ENCODE measurements at regions not wholly inside any gene's neighbourhood (a gene's known extent, or its start where the extent isn't known, plus 50 kb on each side); places are given as distances from the start of the nearest gene placed in this dataset.

- H3K23ac ChIP-seq (ENCODE audit: low read length): no peak overlapping the region
- H2BK15ac ChIP-seq (replicated peaks; ENCODE audit: low read depth): no peak overlapping the region
- no peaks in the 10 kb centered on the region for H3K79me2 ChIP-seq (ENCODE audit: control insufficient read depth, insufficient read depth, low read length)
- no peak overlapping the region for H2BK120ac ChIP-seq (ENCODE audit: low read depth, low read length)
- H3K56ac ChIP-seq (ENCODE audit: low read length): no peak overlapping the region
- H3K4me1 ChIP-seq (ENCODE audit: control insufficient read depth, low read depth, low read length): no peaks in the 10 kb centered on the region
- H4K8ac ChIP-seq (ENCODE audit: low read depth, low read length): no peak overlapping the region
- no peak overlapping the region for H3K4me3 ChIP-seq (ENCODE audit: low read length)
- no peak overlapping the region for H3K4ac ChIP-seq (ENCODE audit: low read depth, low read length)
- WGBS (ENCODE audit: extremely low coverage, insufficient coverage, low lambda C conversion rate): no CpG with 5 or more reads among the region's 4 CpGs
- H3K36me3 ChIP-seq (ENCODE audit: control insufficient read depth, insufficient read depth, low read length): no peaks in the 10 kb centered on the region
- H2BK5ac ChIP-seq (ENCODE audit: low read length): no peak overlapping the region
- H3K79me1 ChIP-seq (ENCODE audit: low read length): no peaks in the 10 kb centered on the region
- H3K9ac ChIP-seq (ENCODE audit: low read length): no peak overlapping the region
- no peak overlapping the region for H3K4me2 ChIP-seq (ENCODE audit: low read length)
- no peak overlapping the region for H3K27ac ChIP-seq (ENCODE audit: low read depth, low read length)
- H2AK5ac ChIP-seq (ENCODE audit: low read length): no peak overlapping the region
- H4K5ac ChIP-seq (ENCODE audit: low read length): no peak overlapping the region
- H3K18ac ChIP-seq (ENCODE audit: low read length): no peak overlapping the region
- H3K27me3 ChIP-seq (ENCODE audit: insufficient read depth, low read length, poor library complexity): no peaks in the 10 kb centered on the region
- no peak for DNase-seq
These were observed 159.5 kb upstream of the BLID start for GRCh38 chr11:122275508-122275907.

DNA sequence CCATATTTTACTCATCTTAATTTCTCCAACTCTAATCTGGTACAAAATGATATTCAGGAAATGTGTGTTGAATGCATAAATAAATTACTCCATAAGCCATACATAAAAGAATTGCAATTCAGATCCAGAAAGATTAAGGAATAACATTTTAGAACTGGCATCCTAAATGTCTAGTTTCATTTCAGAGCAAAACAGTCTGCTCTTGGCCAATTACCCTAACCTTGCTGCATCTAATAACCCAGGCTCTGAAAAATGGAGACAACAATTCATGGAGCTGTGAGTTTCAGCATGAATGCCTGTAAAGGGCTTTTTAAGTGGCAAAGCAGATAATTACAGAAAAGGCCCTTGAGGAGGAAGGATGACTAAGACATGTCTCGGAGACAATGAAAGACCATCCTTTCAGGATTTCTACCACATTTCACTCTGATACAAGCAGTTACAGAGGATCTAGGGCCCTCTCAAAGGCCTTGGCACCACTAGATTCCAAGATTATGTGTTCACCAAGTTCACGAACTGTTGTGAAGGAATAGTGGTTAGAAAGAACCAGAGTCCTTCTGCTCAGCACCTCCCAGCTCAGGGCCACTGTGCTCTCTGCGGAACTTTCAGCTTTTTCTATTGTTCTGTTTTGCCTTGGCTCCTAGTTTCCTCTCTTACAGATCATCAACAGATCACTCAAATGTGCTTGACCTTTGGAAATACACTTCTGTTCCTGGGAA, 157.6 kb upstream of the BLID start:
- Histone ChIP-seq H3K79me2 (ENCODE audit: control insufficient read depth, insufficient read depth, low read length) (no peaks in the 10 kb centered on the region), H3K4me2 (ENCODE audit: low read length) (no peak overlapping the region), H4K5ac (ENCODE audit: low read length) (no peak overlapping the region), H3K4me1 (ENCODE audit: control insufficient read depth, low read depth, low read length) (no peaks in the 10 kb centered on the region), H3K23ac (ENCODE audit: low read length) (no peak overlapping the region), H3K18ac (ENCODE audit: low read length) (no peak overlapping the region), H4K8ac (ENCODE audit: low read depth, low read length) (no peak overlapping the region), H3K56ac (ENCODE audit: low read length) (no peak overlapping the region), H3K27me3 (ENCODE audit: insufficient read depth, low read length, poor library complexity) (no peaks in the 10 kb centered on the region), H3K4me3 (ENCODE audit: low read length) (no peak overlapping the region), H3K9ac (ENCODE audit: low read length) (no peak overlapping the region), H3K36me3 (ENCODE audit: control insufficient read depth, insufficient read depth, low read length) (no peaks in the 10 kb centered on the region), H3K27ac (ENCODE audit: low read depth, low read length) (no peak overlapping the region), H3K79me1 (ENCODE audit: low read length) (no peaks in the 10 kb centered on the region), H2AK5ac (ENCODE audit: low read length) (no peak overlapping the region), H2BK15ac (replicated peaks; ENCODE audit: low read depth) (no peak overlapping the region), H3K4ac (ENCODE audit: low read depth, low read length) (no peak overlapping the region), H2BK5ac (ENCODE audit: low read length) (no peak overlapping the region), H2BK120ac (ENCODE audit: low read depth, low read length) (no peak overlapping the region)
- WGBS (ENCODE audit: extremely low coverage, insufficient coverage, low lambda C conversion rate): no CpG with 5 or more reads among the region's 3 CpGs
- no peak for DNase-seq

DNA sequence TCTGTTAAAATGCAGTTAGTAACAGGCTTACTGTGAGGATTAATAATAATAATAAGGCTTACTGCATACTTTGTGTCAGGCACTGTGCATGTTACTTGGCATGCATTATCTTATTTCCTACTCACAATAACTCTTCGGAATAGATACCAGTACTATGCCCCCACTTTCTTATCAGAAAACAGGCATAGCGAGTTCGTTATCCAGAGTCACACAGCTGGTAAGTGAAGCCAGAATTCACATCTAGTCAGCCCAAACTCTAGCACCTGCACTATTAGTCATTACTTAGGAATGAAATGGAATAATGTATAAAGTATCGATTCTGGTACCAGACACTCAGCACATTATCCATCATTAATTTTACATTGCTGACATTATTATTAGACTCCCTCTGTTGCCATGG, 155.7 kb upstream of the BLID start:
- Histone ChIP-seq H3K4ac (ENCODE audit: low read depth, low read length) (no peak overlapping the region), H3K18ac (ENCODE audit: low read length) (no peak overlapping the region), H3K4me1 (ENCODE audit: control insufficient read depth, low read depth, low read length) (peaks cover 2% of the 10 kb centered on the region), H3K56ac (ENCODE audit: low read length) (no peak overlapping the region), H3K4me2 (ENCODE audit: low read length) (no peak overlapping the region), H3K23ac (ENCODE audit: low read length) (no peak overlapping the region), H3K79me1 (ENCODE audit: low read length) (no peaks in the 10 kb centered on the region), H2BK120ac (ENCODE audit: low read depth, low read length) (no peak overlapping the region), H3K27ac (ENCODE audit: low read depth, low read length) (no peak overlapping the region), H2BK15ac (replicated peaks; ENCODE audit: low read depth) (no peak overlapping the region), H3K79me2 (ENCODE audit: control insufficient read depth, insufficient read depth, low read length) (no peaks in the 10 kb centered on the region), H2BK5ac (ENCODE audit: low read length) (no peak overlapping the region), H2AK5ac (ENCODE audit: low read length) (no peak overlapping the region), H3K9ac (ENCODE audit: low read length) (no peak overlapping the region), H3K36me3 (ENCODE audit: control insufficient read depth, insufficient read depth, low read length) (no peaks in the 10 kb centered on the region), H4K8ac (ENCODE audit: low read depth, low read length) (no peak overlapping the region), H4K5ac (ENCODE audit: low read length) (no peak overlapping the region), H3K27me3 (ENCODE audit: insufficient read depth, low read length, poor library complexity) (no peaks in the 10 kb centered on the region), H3K4me3 (ENCODE audit: low read length) (no peak overlapping the region)
- WGBS (ENCODE audit: extremely low coverage, insufficient coverage, low lambda C conversion rate): no CpG with 5 or more reads among the region's 4 CpGs
- DNase-seq: no peak

DNA sequence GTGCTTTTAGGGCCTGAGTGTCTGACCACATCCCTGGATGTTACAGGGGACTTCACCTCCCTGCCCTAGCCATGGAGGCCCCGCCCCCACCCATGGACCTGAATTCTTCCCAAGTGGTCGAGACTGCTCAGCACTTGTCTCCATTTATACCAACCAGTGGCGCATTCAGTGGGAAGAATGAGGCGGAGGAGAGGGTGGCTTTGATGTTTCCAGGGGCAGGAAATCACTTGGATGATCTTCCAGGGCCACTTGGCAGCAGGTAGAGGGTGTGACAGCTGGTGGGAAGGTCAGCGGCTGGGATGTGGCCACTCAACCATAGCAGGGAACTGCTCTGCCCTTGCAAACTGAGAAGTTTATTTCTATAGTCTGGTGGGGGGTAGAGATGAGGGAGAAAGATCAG, 155.1 kb upstream of the BLID start:
- H2AK5ac ChIP-seq (ENCODE audit: low read length): no peak overlapping the region
- no peak for DNase-seq
- peaks cover 2% of the 10 kb centered on the region for H3K4me1 ChIP-seq (ENCODE audit: control insufficient read depth, low read depth, low read length)
- no CpG with 5 or more reads among the region's 5 CpGs for WGBS (ENCODE audit: extremely low coverage, insufficient coverage, low lambda C conversion rate)
- no peak overlapping the region for H3K9ac ChIP-seq (ENCODE audit: low read length)
- H3K36me3 ChIP-seq (ENCODE audit: control insufficient read depth, insufficient read depth, low read length): no peaks in the 10 kb centered on the region
- no peaks in the 10 kb centered on the region for H3K79me1 ChIP-seq (ENCODE audit: low read length)
- no peak overlapping the region for H3K27ac ChIP-seq (ENCODE audit: low read depth, low read length)
- no peak overlapping the region for H2BK120ac ChIP-seq (ENCODE audit: low read depth, low read length)
- H3K23ac ChIP-seq (ENCODE audit: low read length): no peak overlapping the region
- H3K79me2 ChIP-seq (ENCODE audit: control insufficient read depth, insufficient read depth, low read length): no peaks in the 10 kb centered on the region
- H3K56ac ChIP-seq (ENCODE audit: low read length): no peak overlapping the region
- no peak overlapping the region for H3K4me3 ChIP-seq (ENCODE audit: low read length)
- no peaks in the 10 kb centered on the region for H3K27me3 ChIP-seq (ENCODE audit: insufficient read depth, low read length, poor library complexity)
- no peak overlapping the region for H4K8ac ChIP-seq (ENCODE audit: low read depth, low read length)
- H2BK5ac ChIP-seq (ENCODE audit: low read length): no peak overlapping the region
- H3K4ac ChIP-seq (ENCODE audit: low read depth, low read length): no peak overlapping the region
- no peak overlapping the region for H3K18ac ChIP-seq (ENCODE audit: low read length)
- H4K5ac ChIP-seq (ENCODE audit: low read length): no peak overlapping the region
- H2BK15ac ChIP-seq (replicated peaks; ENCODE audit: low read depth): no peak overlapping the region
- no peak overlapping the region for H3K4me2 ChIP-seq (ENCODE audit: low read length)

DNA sequence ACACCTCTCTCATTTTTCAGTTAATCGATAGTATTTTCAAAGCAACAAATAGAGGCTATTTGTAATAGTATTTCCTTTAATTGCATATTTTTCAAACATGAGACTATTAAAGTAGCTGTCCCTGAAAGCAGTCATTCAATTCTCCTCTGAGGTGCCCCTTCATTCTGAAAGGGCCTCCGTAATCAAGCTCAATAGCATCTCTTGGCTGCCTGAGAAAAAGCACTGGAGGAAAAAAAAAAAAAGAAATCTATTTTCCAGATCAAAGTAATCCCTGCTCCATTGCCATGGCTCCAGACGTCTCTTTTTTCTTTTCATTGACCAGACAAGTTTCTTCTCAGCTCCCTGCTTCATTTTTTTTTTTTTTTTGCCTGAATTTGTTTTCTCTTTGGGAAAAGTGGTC, 154.5 kb upstream of the BLID start:
- H3K9ac ChIP-seq (ENCODE audit: low read length): no peak overlapping the region
- H2AK5ac ChIP-seq (ENCODE audit: low read length): no peak overlapping the region
- no peak overlapping the region for H3K4ac ChIP-seq (ENCODE audit: low read depth, low read length)
- WGBS (ENCODE audit: extremely low coverage, insufficient coverage, low lambda C conversion rate): no CpG with 5 or more reads among the region's 3 CpGs
- H3K36me3 ChIP-seq (ENCODE audit: control insufficient read depth, insufficient read depth, low read length): no peaks in the 10 kb centered on the region
- H2BK15ac ChIP-seq (replicated peaks; ENCODE audit: low read depth): no peak overlapping the region
- no peak overlapping the region for H2BK120ac ChIP-seq (ENCODE audit: low read depth, low read length)
- H3K56ac ChIP-seq (ENCODE audit: low read length): no peak overlapping the region
- H3K79me2 ChIP-seq (ENCODE audit: control insufficient read depth, insufficient read depth, low read length): no peaks in the 10 kb centered on the region
- H2BK5ac ChIP-seq (ENCODE audit: low read length): no peak overlapping the region
- H3K4me1 ChIP-seq (ENCODE audit: control insufficient read depth, low read depth, low read length): peaks cover 2% of the 10 kb centered on the region
- no peak for DNase-seq
- no peaks in the 10 kb centered on the region for H3K79me1 ChIP-seq (ENCODE audit: low read length)
- H4K5ac ChIP-seq (ENCODE audit: low read length): no peak overlapping the region
- H3K4me3 ChIP-seq (ENCODE audit: low read length): no peak overlapping the region
- no peak overlapping the region for H3K23ac ChIP-seq (ENCODE audit: low read length)
- no peak overlapping the region for H3K18ac ChIP-seq (ENCODE audit: low read length)
- H3K4me2 ChIP-seq (ENCODE audit: low read length): no peak overlapping the region
- H3K27me3 ChIP-seq (ENCODE audit: insufficient read depth, low read length, poor library complexity): no peaks in the 10 kb centered on the region
- H3K27ac ChIP-seq (ENCODE audit: low read depth, low read length): no peak overlapping the region
- H4K8ac ChIP-seq (ENCODE audit: low read depth, low read length): no peak overlapping the region

DNA sequence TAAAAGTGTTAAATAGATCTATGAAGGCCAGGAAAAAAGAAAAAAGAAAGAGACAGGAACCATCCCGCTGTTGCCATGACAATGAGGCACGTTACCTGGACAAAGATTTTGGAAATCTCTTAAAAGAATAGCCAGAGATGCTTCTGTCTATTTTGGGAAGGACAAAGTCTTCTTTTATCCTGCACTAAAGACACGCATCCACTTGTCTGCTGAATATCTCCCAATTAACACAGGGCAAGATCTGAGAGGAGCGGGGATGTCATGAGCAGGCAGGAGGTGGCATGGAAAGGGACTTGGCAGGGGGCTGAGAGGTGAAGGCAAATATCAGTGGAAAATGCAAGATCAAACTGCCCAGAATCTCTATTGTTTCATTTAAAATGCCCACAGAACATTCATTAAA, 153.8 kb upstream of the BLID start:
- Histone ChIP-seq H3K79me1 (ENCODE audit: low read length) (no peaks in the 10 kb centered on the region), H2BK120ac (ENCODE audit: low read depth, low read length) (no peak overlapping the region), H3K4me1 (ENCODE audit: control insufficient read depth, low read depth, low read length) (peaks cover 2% of the 10 kb centered on the region), H4K5ac (ENCODE audit: low read length) (no peak overlapping the region), H3K56ac (ENCODE audit: low read length) (no peak overlapping the region), H2BK5ac (ENCODE audit: low read length) (no peak overlapping the region), H3K18ac (ENCODE audit: low read length) (no peak overlapping the region), H2BK15ac (replicated peaks; ENCODE audit: low read depth) (no peak overlapping the region), H3K23ac (ENCODE audit: low read length) (no peak overlapping the region), H3K9ac (ENCODE audit: low read length) (no peak overlapping the region), H3K27ac (ENCODE audit: low read depth, low read length) (no peak overlapping the region), H3K4me3 (ENCODE audit: low read length) (no peak overlapping the region), H3K36me3 (ENCODE audit: control insufficient read depth, insufficient read depth, low read length) (no peaks in the 10 kb centered on the region), H4K8ac (ENCODE audit: low read depth, low read length) (no peak overlapping the region), H3K79me2 (ENCODE audit: control insufficient read depth, insufficient read depth, low read length) (no peaks in the 10 kb centered on the region), H2AK5ac (ENCODE audit: low read length) (no peak overlapping the region), H3K4me2 (ENCODE audit: low read length) (no peak overlapping the region), H3K4ac (ENCODE audit: low read depth, low read length) (no peak overlapping the region), H3K27me3 (ENCODE audit: insufficient read depth, low read length, poor library complexity) (no peaks in the 10 kb centered on the region)
- no peak for DNase-seq
- no CpG with 5 or more reads among the region's 4 CpGs for WGBS (ENCODE audit: extremely low coverage, insufficient coverage, low lambda C conversion rate)

Measured in mesendoderm (in vitro differentiated cells).